Loucy (cell line): ENCODE measurements at regions not wholly inside any gene's neighbourhood (a gene's known extent, or its start where the extent isn't known, plus 50 kb on each side); places are given as distances from the start of the nearest gene placed in this dataset.

Experiments
- CTCF ChIP-seq: fragments of 200-600 bp; sonication (generic); conservative IDR thresholded peaks from 2 replicates; pipeline ENCODE4 v1.5.1; 2014; ENCODE audit warnings: mild to moderate bottlenecking, antibody characterized with exemption, low read length
- EZH2phosphoT487 ChIP-seq: fragments of 200-600 bp; IDR thresholded peaks from 2 replicates; pipeline ENCODE4 v1.6.1; 2018; ENCODE audit warnings: antibody characterized with exemption, mild to moderate bottlenecking, moderate library complexity, borderline replicate concordance

GRCh38 chr16:65659758-65660157 is 537.9 kb upstream of the CDH11 start:
- TF ChIP-seq CTCF (no peak), EZH2phosphoT487 (no peak)
